WTC11 (cell line): ENCODE measurements at regions not wholly inside any gene's neighbourhood (a gene's known extent, or its start where the extent isn't known, plus 50 kb on each side); places are given as distances from the start of the nearest gene placed in this dataset.

Experiments used
- CREM ChIP-seq: sonication (generic); formaldehyde crosslinking; IDR thresholded peaks from 2 replicates; pipeline ENCODE4 v1.8.1; 2022; ENCODE audit warnings: mild to moderate bottlenecking, missing genetic modification reagents, moderate library complexity
- JUN ChIP-seq: sonication (generic); formaldehyde crosslinking; IDR thresholded peaks from 2 replicates; pipeline ENCODE4 v1.8.0; 2023; ENCODE audit warnings: mild to moderate bottlenecking, missing genetic modification reagents
- NR1H2 ChIP-seq: sonication (generic); formaldehyde crosslinking; IDR thresholded peaks from 2 replicates; pipeline ENCODE4 v1.9.0; 2021; ENCODE audit warnings: mild to moderate bottlenecking, moderate library complexity, missing genetic modification reagents
- NR2C2 ChIP-seq: sonication (generic); formaldehyde crosslinking; IDR thresholded peaks from 2 replicates; pipeline ENCODE4 v1.8.0; 2022; ENCODE audit warnings: mild to moderate bottlenecking, missing genetic modification reagents
- NR3C1 ChIP-seq: sonication (generic); formaldehyde crosslinking; conservative IDR thresholded peaks from 2 replicates; pipeline ENCODE4 v1.8.1; 2023; ENCODE audit warnings: low read depth, mild to moderate bottlenecking, missing genetic modification reagents
- SMAD3 ChIP-seq: sonication (generic); formaldehyde crosslinking; IDR thresholded peaks from 2 replicates; pipeline ENCODE4 v1.8.0; 2022; ENCODE audit warnings: missing genetic modification reagents, mild to moderate bottlenecking, borderline replicate concordance
- TEAD1 ChIP-seq: sonication (generic); formaldehyde crosslinking; IDR thresholded peaks from 2 replicates; pipeline ENCODE4 v1.8.0; 2022; ENCODE audit warnings: mild to moderate bottlenecking, missing genetic modification reagents
- ZNF416 ChIP-seq: fragments of 250-450 bp; sonication (Bioruptor Pico); IDR thresholded peaks from 2 replicates; pipeline ENCODE4 v1.9.0; 2021; ENCODE audit warnings: mild to moderate bottlenecking, inconsistent platforms
- TF ChIP-seq, protein P1 (sequence below): sonication (generic); formaldehyde crosslinking; IDR thresholded peaks from 2 replicates; pipeline ENCODE4 v1.8.1; 2023; ENCODE audit warnings: mild to moderate bottlenecking, missing genetic modification reagents, moderate library complexity
- TF ChIP-seq, protein P2 (sequence below): fragments of 200-600 bp; IDR thresholded peaks from 2 replicates; pipeline ENCODE4 v1.8.0; 2022; ENCODE audit warnings: antibody characterized with exemption
- TF ChIP-seq, protein P3 (sequence below): sonication (generic); formaldehyde crosslinking; IDR thresholded peaks from 2 replicates; pipeline ENCODE4 v1.8.1; 2022; ENCODE audit warnings: low read depth, mild to moderate bottlenecking, moderate library complexity, missing genetic modification reagents, borderline replicate concordance

DNA sequence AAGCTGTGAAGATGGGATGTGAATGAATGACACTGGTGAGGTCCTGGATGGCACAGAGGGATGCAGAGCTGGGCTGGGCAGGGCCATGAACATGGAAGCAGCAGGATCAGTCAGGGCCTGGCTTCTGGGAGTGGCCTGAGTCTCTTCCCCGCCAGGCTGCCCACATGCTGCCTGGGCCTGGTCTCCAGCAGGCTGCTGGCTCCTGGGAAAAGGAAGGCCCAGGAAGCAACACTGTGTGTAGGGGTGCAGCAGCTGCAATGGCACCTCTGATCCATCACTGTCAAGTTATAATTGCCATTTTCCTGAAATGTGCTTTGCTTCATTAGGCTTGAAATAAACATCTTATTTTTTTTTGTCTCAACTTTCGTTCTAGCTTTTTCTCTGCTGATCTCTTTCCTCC lies 260.2 kb upstream of the N4BP1 start:
- no peak for TF ChIP-seq NR3C1 (CRISPR knock-in tag)
- TF ChIP-seq, protein P1, sequence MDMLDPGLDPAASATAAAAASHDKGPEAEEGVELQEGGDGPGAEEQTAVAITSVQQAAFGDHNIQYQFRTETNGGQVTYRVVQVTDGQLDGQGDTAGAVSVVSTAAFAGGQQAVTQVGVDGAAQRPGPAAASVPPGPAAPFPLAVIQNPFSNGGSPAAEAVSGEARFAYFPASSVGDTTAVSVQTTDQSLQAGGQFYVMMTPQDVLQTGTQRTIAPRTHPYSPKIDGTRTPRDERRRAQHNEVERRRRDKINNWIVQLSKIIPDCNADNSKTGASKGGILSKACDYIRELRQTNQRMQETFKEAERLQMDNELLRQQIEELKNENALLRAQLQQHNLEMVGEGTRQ (CRISPR knock-in tag), result no peak
- TF ChIP-seq, protein P2, sequence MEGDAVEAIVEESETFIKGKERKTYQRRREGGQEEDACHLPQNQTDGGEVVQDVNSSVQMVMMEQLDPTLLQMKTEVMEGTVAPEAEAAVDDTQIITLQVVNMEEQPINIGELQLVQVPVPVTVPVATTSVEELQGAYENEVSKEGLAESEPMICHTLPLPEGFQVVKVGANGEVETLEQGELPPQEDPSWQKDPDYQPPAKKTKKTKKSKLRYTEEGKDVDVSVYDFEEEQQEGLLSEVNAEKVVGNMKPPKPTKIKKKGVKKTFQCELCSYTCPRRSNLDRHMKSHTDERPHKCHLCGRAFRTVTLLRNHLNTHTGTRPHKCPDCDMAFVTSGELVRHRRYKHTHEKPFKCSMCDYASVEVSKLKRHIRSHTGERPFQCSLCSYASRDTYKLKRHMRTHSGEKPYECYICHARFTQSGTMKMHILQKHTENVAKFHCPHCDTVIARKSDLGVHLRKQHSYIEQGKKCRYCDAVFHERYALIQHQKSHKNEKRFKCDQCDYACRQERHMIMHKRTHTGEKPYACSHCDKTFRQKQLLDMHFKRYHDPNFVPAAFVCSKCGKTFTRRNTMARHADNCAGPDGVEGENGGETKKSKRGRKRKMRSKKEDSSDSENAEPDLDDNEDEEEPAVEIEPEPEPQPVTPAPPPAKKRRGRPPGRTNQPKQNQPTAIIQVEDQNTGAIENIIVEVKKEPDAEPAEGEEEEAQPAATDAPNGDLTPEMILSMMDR, result no peak
- no peak for TF ChIP-seq NR1H2
- TF ChIP-seq, protein P3, sequence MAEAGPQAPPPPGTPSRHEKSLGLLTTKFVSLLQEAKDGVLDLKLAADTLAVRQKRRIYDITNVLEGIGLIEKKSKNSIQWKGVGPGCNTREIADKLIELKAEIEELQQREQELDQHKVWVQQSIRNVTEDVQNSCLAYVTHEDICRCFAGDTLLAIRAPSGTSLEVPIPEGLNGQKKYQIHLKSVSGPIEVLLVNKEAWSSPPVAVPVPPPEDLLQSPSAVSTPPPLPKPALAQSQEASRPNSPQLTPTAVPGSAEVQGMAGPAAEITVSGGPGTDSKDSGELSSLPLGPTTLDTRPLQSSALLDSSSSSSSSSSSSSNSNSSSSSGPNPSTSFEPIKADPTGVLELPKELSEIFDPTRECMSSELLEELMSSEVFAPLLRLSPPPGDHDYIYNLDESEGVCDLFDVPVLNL, result no peak
- TF ChIP-seq TEAD1 (CRISPR knock-in tag), result no peak
- TF ChIP-seq SMAD3 (CRISPR knock-in tag), result no peak
- TF ChIP-seq JUN, result no peak
- TF ChIP-seq CREM, result no peak
- TF ChIP-seq NR2C2 (CRISPR knock-in tag), result no peak
- no peak for TF ChIP-seq ZNF416 (CRISPR knock-in tag)
